ENCODE measurements at regions not wholly inside any gene's neighbourhood (a gene's known extent, or its start where the extent isn't known, plus 50 kb on each side); places are given as distances from the start of the nearest gene placed in this dataset.

GRCh38 chr13:83943530-83944279 lies 61.4 kb upstream of the SLITRK1 start:
- H3K4me3 ChIP-seq (ENCODE audit: insufficient read depth, low read depth, low read length) = no peak overlapping the region
- DNase-seq = no peak
- no peaks in the 10 kb centered on the region for H3K27me3 ChIP-seq (ENCODE audit: control insufficient read depth, insufficient read depth, low read length)
- H3K36me3 ChIP-seq (replicated peaks; ENCODE audit: control insufficient read depth, insufficient read depth, low read length) = no peaks in the 10 kb centered on the region

- Histone ChIP-seq H3K27me3 (ENCODE audit: control insufficient read depth, insufficient read depth, low read length) (no peaks in the 10 kb centered on the region), H3K4me3 (ENCODE audit: insufficient read depth, low read depth, low read length) (no peak overlapping the region), H3K36me3 (replicated peaks; ENCODE audit: control insufficient read depth, insufficient read depth, low read length) (no peaks in the 10 kb centered on the region)
- no peak for DNase-seq
Measured at GRCh38 chr13:83941701-83942335, 59.5 kb upstream of the SLITRK1 start.

GRCh38 chr13:83940742-83941141 lies 58.5 kb upstream of the SLITRK1 start:
- no peak for DNase-seq

GRCh38 chr13:83937579-83937978 lies 55.3 kb upstream of the SLITRK1 start:
- no peak overlapping the region for H3K4me3 ChIP-seq (ENCODE audit: insufficient read depth, low read depth, low read length)
- no peaks in the 10 kb centered on the region for H3K36me3 ChIP-seq (replicated peaks; ENCODE audit: control insufficient read depth, insufficient read depth, low read length)
- H3K27me3 ChIP-seq (ENCODE audit: control insufficient read depth, insufficient read depth, low read length) = no peaks in the 10 kb centered on the region
- DNase-seq = no peak

More at GRCh38 chr13:83940742-83941141, 58.5 kb upstream of the SLITRK1 start:
- no peaks in the 10 kb centered on the region for H3K27me3 ChIP-seq (ENCODE audit: control insufficient read depth, insufficient read depth, low read length)
- no peaks in the 10 kb centered on the region for H3K36me3 ChIP-seq (replicated peaks; ENCODE audit: control insufficient read depth, insufficient read depth, low read length)
- H3K4me3 ChIP-seq (ENCODE audit: insufficient read depth, low read depth, low read length) = no peak overlapping the region

- no peak overlapping the region for H3K4me3 ChIP-seq (ENCODE audit: insufficient read depth, low read depth, low read length)
- no peaks in the 10 kb centered on the region for H3K36me3 ChIP-seq (replicated peaks; ENCODE audit: control insufficient read depth, insufficient read depth, low read length)
- H3K27me3 ChIP-seq (ENCODE audit: control insufficient read depth, insufficient read depth, low read length) = no peaks in the 10 kb centered on the region
- no peak for DNase-seq
Measured at GRCh38 chr13:83935566-83935965, 53.3 kb upstream of the SLITRK1 start.
